ENCODE measurements at regions not wholly inside any gene's neighbourhood (a gene's known extent, or its start where the extent isn't known, plus 50 kb on each side); places are given as distances from the start of the nearest gene placed in this dataset.

DNA sequence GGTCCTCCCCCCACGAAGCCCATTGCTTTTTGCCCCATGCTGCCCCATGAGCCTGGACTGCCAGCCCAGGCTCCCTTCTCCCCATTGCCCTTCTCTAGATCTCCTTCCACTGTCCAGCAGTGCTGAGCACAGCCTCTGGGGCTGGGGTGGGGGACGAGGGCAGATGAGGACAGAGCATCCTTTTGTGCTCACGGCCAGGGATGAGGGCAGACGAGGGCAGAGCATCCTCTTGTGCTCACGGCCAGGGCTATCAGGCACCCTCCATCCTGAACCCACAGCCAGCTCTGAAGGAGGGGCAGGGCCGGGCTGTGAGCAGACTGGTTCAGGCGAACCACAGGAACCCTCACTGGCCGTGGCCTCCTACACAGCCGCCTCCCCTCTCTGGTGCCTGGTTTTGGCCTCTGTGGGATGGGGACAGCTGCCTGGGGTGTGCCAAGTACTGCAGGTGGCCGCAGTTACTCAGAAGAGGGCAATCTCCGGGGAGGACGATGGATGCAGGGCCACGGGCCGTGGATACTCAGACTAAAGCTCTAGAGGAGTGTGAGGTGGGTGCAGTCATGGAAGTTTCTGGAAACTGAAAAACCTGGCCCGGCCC is 1258.8 kb downstream of the BRD1 start:
- H3K4me3 ChIP-seq (ENCODE audit: low read length), result no peak overlapping the region
- TF ChIP-seq, protein P1, sequence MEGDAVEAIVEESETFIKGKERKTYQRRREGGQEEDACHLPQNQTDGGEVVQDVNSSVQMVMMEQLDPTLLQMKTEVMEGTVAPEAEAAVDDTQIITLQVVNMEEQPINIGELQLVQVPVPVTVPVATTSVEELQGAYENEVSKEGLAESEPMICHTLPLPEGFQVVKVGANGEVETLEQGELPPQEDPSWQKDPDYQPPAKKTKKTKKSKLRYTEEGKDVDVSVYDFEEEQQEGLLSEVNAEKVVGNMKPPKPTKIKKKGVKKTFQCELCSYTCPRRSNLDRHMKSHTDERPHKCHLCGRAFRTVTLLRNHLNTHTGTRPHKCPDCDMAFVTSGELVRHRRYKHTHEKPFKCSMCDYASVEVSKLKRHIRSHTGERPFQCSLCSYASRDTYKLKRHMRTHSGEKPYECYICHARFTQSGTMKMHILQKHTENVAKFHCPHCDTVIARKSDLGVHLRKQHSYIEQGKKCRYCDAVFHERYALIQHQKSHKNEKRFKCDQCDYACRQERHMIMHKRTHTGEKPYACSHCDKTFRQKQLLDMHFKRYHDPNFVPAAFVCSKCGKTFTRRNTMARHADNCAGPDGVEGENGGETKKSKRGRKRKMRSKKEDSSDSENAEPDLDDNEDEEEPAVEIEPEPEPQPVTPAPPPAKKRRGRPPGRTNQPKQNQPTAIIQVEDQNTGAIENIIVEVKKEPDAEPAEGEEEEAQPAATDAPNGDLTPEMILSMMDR (IDR thresholded peaks at IDR 0.05; ENCODE audit: insufficient read depth, low read depth, low read length, missing control alignments), result no peak
- DNase-seq (ENCODE audit: low read depth), result no peak

DNA sequence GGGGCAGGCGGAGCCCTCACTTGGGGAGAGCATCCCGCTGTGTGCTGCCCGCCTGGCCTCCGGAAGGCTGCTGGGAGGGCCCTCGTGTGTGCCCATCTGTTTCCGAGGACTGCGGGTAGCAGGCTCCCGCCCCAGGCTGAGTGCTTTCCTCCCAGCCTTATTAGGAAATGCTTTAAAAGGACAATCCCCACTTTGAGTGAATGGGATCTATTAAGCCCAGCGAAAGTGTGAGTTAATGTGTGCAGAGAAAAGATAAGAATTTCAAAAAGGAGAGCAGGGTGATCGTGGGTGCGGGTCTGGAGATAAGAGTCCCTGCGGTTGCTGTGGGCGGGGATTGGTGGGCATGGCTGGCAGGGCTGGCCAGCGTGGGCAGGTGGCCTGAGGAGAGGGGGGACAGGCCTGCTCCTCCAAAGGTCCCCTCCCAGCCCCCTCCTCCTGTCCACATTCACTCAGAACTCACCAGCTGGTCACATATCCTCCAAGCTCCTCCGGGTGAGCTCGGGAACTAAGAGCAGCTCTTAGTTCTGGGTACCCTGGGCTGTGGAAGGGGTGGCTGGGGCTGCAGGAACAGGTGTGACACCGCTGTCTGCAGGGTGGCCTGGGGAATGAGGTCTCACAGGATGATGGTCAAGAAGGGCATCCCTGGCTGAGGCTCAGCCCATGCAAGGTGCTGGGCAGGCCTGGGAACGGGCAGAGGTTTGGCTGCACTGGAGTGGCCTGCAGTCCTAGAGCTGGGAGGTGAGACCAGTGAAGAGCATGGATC is 1260.3 kb downstream of the BRD1 start:
- TF ChIP-seq, protein P1 (IDR thresholded peaks at IDR 0.05; ENCODE audit: insufficient read depth, low read depth, low read length, missing control alignments), result no peak
- H3K4me3 ChIP-seq (ENCODE audit: low read length), result no peak overlapping the region
- DNase-seq (ENCODE audit: low read depth), result no peak

DNA sequence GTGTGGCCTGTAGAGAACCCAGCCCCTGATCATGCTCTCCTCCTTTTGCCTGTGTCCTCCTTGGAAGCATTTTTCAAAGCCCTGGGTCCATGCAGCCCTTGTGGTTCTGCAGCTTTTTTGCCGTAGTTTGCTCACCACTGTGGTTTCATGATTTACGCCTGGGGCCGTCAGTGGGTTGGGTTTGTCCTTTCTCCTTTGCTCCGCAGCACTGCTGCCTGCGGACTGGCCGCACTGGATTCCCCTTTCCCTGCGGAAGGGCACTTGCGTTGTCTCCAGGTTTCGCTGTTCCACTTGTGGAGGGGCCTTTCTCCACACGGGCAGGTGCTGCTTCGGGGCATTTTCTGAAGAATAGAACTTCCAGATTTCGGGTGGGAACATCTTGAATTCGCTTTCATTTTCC is 1260.9 kb downstream of the BRD1 start:
- TF ChIP-seq, protein P1 (IDR thresholded peaks at IDR 0.05; ENCODE audit: insufficient read depth, low read depth, low read length, missing control alignments), result no peak
- no peak for DNase-seq (ENCODE audit: low read depth)
- no peak overlapping the region for H3K4me3 ChIP-seq (ENCODE audit: low read length)

DNA sequence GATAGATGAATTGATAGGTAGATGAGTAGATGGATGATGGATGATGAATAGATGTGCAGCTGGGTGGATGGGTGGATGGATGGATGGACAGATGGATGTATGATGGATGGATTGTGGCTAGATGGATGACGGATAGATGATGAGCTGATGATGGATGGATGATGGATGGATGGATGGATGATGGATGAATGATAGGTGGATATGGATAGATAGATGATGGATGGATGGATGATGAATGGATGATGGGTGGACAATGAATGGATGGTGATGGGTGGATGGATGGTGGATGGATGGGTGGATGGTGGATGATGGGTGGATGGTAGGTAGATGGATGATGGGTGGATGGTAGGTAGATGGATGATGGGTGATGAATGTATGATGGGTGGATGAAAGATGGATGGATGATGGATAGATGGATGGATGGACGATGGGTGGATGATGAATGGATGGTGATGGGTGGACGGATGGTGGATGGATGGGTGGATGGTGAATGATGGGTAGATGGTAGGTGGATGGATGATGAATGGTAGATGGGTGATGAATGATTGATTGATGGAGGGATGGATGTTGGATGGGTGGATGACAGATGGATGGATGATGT is 1261.7 kb downstream of the BRD1 start:
- TF ChIP-seq, protein P1 (IDR thresholded peaks at IDR 0.05; ENCODE audit: insufficient read depth, low read depth, low read length, missing control alignments), result no peak
- no peak for DNase-seq (ENCODE audit: low read depth)
- H3K4me3 ChIP-seq (ENCODE audit: low read length), result no peak overlapping the region

DNA sequence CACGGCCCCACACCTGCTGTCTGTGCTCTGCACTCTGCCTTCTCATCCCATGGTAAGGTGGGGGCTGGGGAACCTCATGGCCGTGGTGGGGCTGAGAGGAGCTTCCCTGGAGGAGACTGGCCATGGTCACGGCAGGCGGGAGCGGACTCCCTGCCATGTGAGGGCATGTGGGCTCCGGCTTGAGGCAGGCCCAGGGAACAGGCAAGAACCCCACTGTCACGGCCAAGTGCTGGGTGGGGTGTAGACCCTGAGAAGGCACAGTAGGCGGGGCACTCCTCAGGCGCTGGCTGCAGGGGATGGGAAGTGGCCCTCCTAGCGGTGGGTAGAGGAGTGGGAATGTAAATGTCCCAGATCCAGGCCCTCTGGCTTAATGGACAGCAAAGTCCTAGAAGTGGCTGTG is 1262.7 kb downstream of the BRD1 start:
- TF ChIP-seq, protein P1 (IDR thresholded peaks at IDR 0.05; ENCODE audit: insufficient read depth, low read depth, low read length, missing control alignments), result no peak
- no peak overlapping the region for H3K4me3 ChIP-seq (ENCODE audit: low read length)
- DNase-seq (ENCODE audit: low read depth), result no peak

DNA sequence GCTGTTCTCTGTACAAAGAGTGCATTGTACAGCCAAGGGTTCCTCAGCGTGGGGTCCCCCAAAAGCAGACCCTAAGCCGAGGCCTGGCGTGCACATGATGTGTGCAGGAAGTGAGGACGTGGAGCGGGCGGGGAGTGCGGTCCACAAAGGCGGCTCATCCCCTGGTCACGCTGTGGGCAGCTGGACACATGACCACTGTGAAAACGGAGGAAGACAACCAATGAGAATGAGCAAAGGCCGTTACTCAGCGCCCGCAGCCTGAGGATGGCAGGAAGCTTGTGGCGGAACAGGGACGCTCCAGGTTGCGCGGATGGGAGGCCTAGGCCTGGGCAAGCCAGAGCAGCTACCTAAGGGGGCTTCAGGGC is 1263.7 kb downstream of the BRD1 start:
- TF ChIP-seq, protein P1 (IDR thresholded peaks at IDR 0.05; ENCODE audit: insufficient read depth, low read depth, low read length, missing control alignments), result no peak
- no peak overlapping the region for H3K4me3 ChIP-seq (ENCODE audit: low read length)
- no peak for DNase-seq (ENCODE audit: low read depth)

All from epithelial cell of esophagus (primary cell).